Keratinocyte (primary cell): ENCODE measurements at regions not wholly inside any gene's neighbourhood (a gene's known extent, or its start where the extent isn't known, plus 50 kb on each side); places are given as distances from the start of the nearest gene placed in this dataset.
A peak's percentile ranks its signal among the peaks of the same experiment; 100 is the strongest.

Experiments
- DNase-seq: peaks from one replicate; pipeline ENCODE4 v3.0.0-alpha.2; 2011; ENCODE audit warnings: low read depth, missing footprints, low spot score
- FAIRE-seq: peaks from 2 replicates; lab custom pipeline; 2011; peaks lifted over from hg19 to GRCh38; lab: Jason Lieb, UNC
- H2AFZ ChIP-seq: 2 replicates; pipeline ENCODE4 v1.6.0; 2012; ENCODE audit warnings: low read length, control low read depth, inconsistent platforms; ENCODE audit not compliant: control insufficient read depth
- H3K27ac ChIP-seq: 2 replicates; pipeline ENCODE4 v1.5.1; 2011; ENCODE audit warnings: low read length; ENCODE audit not compliant: control insufficient read depth, insufficient read depth
- H3K27me3 ChIP-seq: 3 replicates; pipeline ENCODE4 v1.6.0; 2011; ENCODE audit warnings: low read length; ENCODE audit not compliant: control insufficient read depth, insufficient read depth; ENCODE audit errors: extremely low read depth
- H3K36me3 ChIP-seq, 2 experiments: 2 replicates in 1 of 2; 3 replicates in 1 of 2; pipeline ENCODE4 v1.5.1; 2011; ENCODE audit warnings: low read length in 2 of 2, mild to moderate bottlenecking in 1 of 2; ENCODE audit not compliant: control insufficient read depth in 2 of 2, insufficient read depth in 2 of 2; ENCODE audit errors: extremely low read depth in 1 of 2
- H3K4me1 ChIP-seq: 3 replicates; pipeline ENCODE4 v1.5.1; 2011; ENCODE audit warnings: low read length; ENCODE audit not compliant: control insufficient read depth, insufficient read depth; ENCODE audit errors: extremely low read depth
- H3K4me2 ChIP-seq: 3 replicates; pipeline ENCODE4 v1.6.0; 2011; ENCODE audit warnings: low read depth, low read length; ENCODE audit not compliant: control insufficient read depth, insufficient read depth; ENCODE audit errors: extremely low read depth
- H3K4me3 ChIP-seq, 3 experiments: fragments of 200-600 bp in 1 of 3; sonication (generic) in 1 of 3; 2 replicates in 2 of 3; 3 replicates in 1 of 3; pipeline ENCODE4 v1.5.1; 2011 to 2016; ENCODE audit warnings: low read length in 3 of 3, mild to moderate bottlenecking in 3 of 3, control low read depth in 2 of 3, inconsistent platforms in 1 of 3, low read depth in 1 of 3, mixed read lengths in 1 of 3, mixed run types in 1 of 3, moderate library complexity in 1 of 3; ENCODE audit not compliant: control insufficient read depth in 2 of 3, insufficient read depth in 2 of 3; ENCODE audit errors: extremely low read depth in 1 of 3
- H3K79me2 ChIP-seq: 2 replicates; pipeline ENCODE4 v1.6.0; 2012; ENCODE audit warnings: low read length; ENCODE audit not compliant: control insufficient read depth, insufficient read depth
- H3K9ac ChIP-seq: 3 replicates; pipeline ENCODE4 v1.6.0; 2011; ENCODE audit warnings: low read length; ENCODE audit not compliant: control insufficient read depth, insufficient read depth; ENCODE audit errors: extremely low read depth
- H3K9me1 ChIP-seq: 3 replicates; pipeline ENCODE4 v1.6.0; 2011; ENCODE audit warnings: low read length; ENCODE audit not compliant: control insufficient read depth, insufficient read depth; ENCODE audit errors: extremely low read depth
- H3K9me3 ChIP-seq: 2 replicates; pipeline ENCODE4 v1.5.1; 2012; ENCODE audit warnings: low read depth, low read length; ENCODE audit not compliant: control insufficient read depth
- H4K20me1 ChIP-seq: 3 replicates; pipeline ENCODE4 v1.6.0; 2011; ENCODE audit warnings: low read length; ENCODE audit not compliant: control insufficient read depth, insufficient read depth; ENCODE audit errors: extremely low read depth
- CTCF ChIP-seq, 3 experiments: IDR thresholded peaks in 1 of 3; conservative IDR thresholded peaks in 1 of 3; optimal IDR thresholded peaks in 1 of 3; 2 replicates in 2 of 3; 3 replicates in 1 of 3; pipeline versions ENCODE3 to v1.5.1; 2011; ENCODE audit warnings: low read length in 3 of 3, mild to moderate bottlenecking in 3 of 3, moderate library complexity in 2 of 3, control low read depth in 1 of 3, inconsistent platforms in 1 of 3; ENCODE audit not compliant: insufficient read depth in 2 of 3; ENCODE audit errors: extremely low read depth in 1 of 3
- EZH2 ChIP-seq: IDR thresholded peaks from one replicate; pipeline ENCODE4 v1.6.1; 2012; ENCODE audit warnings: inconsistent platforms, mild to moderate bottlenecking, low read length, moderate library complexity
- dilution Hi-C: fragments of 300-500 bp; cut with MboI; formaldehyde crosslinking; loops from one replicate; pipeline ENCODE4 v1.7.0; 2020; ENCODE audit warnings: low sequenced_read_pairs; ENCODE audit not compliant: extremely low pct_ligation_motif_present

GRCh38 chr18:26618135-26618534, 69.8 kb upstream of the KCTD1 start:
- no peak for FAIRE-seq
- H2AFZ ChIP-seq: no peak overlapping the region

GRCh38 chr18:26617151-26617554, 68.8 kb upstream of the KCTD1 start:
- Histone ChIP-seq H3K36me3 (no peaks in the 10 kb centered on the region), H3K27me3 (no peaks in the 10 kb centered on the region), H3K79me2 (no peaks in the 10 kb centered on the region), H3K4me2 (no peak overlapping the region), H4K20me1 (no peaks in the 10 kb centered on the region), H3K9me1 (no peaks in the 10 kb centered on the region), H3K4me3 (no peak overlapping the region), H3K9me3 (no peaks in the 10 kb centered on the region), H3K4me1 (peaks cover 3% of the 10 kb centered on the region), H3K27ac (no peak overlapping the region), H2AFZ (no peak overlapping the region), H3K9ac (no peak overlapping the region)
- peak; percentile 87 for FAIRE-seq
- DNase-seq: peak; percentile 62
- no peak for TF ChIP-seq EZH2
- no peak for TF ChIP-seq CTCF (optimal IDR thresholded peaks at IDR 0.05 in 1 of 3, IDR thresholded peaks at IDR 0.05 in 1 of 3, conservative IDR thresholded peaks at IDR 0.05 in 1 of 3; ENCODE audit: extremely low read depth in 1 of 3, insufficient read depth in 2 of 3, low read length in 3 of 3)
- dilution Hi-C loops: no loop called here

More at GRCh38 chr18:26618135-26618534, 69.8 kb upstream of the KCTD1 start:
- DNase-seq: no peak
- Histone ChIP-seq H3K27me3 (no peaks in the 10 kb centered on the region), H3K9me1 (no peaks in the 10 kb centered on the region), H3K4me2 (no peak overlapping the region), H3K4me1 (peaks cover 3% of the 10 kb centered on the region), H3K36me3 (no peaks in the 10 kb centered on the region), H3K9me3 (no peaks in the 10 kb centered on the region), H3K27ac (no peak overlapping the region), H3K79me2 (no peaks in the 10 kb centered on the region), H3K9ac (no peak overlapping the region), H4K20me1 (no peaks in the 10 kb centered on the region), H3K4me3 (no peak overlapping the region)
- dilution Hi-C loops: no loop called here
- no peak for TF ChIP-seq EZH2
- TF ChIP-seq CTCF (optimal IDR thresholded peaks at IDR 0.05 in 1 of 3, IDR thresholded peaks at IDR 0.05 in 1 of 3, conservative IDR thresholded peaks at IDR 0.05 in 1 of 3; ENCODE audit: extremely low read depth in 1 of 3, insufficient read depth in 2 of 3, low read length in 3 of 3): no peak
